Vagina (tissue), 2 donors: ENCODE measurements at regions not wholly inside any gene's neighbourhood (a gene's known extent, or its start where the extent isn't known, plus 50 kb on each side); places are given as distances from the start of the nearest gene placed in this dataset.

Experiments
- DNase-seq, 2 donors: peaks; one replicate each; pipeline ENCODE4 v3.0.0-alpha.2; 2017; ENCODE audit errors: extremely low spot score in 2 of 2
- H3K27ac ChIP-seq: fragments of 200-600 bp; sonication (generic); one replicate; pipeline ENCODE4 v1.5.1; 2019
- H3K27me3 ChIP-seq: fragments of 200-600 bp; sonication (generic); one replicate; pipeline ENCODE4 v1.5.1; 2019
- H3K36me3 ChIP-seq, 2 donors: fragments of 200-600 bp; sonication (generic); one replicate each; pipeline ENCODE4 v1.5.1; 2017 to 2019
- H3K4me1 ChIP-seq: fragments of 200-600 bp; sonication (generic); one replicate; pipeline ENCODE4 v1.5.1; 2019
- H3K4me3 ChIP-seq, 2 donors: fragments of 200-600 bp; sonication (generic); 1 replicate in 1 of 2; 2 replicates in 1 of 2; pipeline ENCODE4 v1.5.1; 2016 to 2019
- H3K9me3 ChIP-seq: fragments of 200-600 bp; sonication (generic); one replicate; pipeline ENCODE4 v1.5.1; 2019
- CTCF ChIP-seq, 3 experiments: fragments of 450-650 bp in 2 of 3; fragments of 200-600 bp in 1 of 3; sonication (generic) in 1 of 3; IDR thresholded peaks; one replicate each; pipeline ENCODE4 v1.5.1; 2017 to 2019; ENCODE audit warnings: antibody characterized with exemption in 3 of 3, mild to moderate bottlenecking in 2 of 3, moderate library complexity in 2 of 3
- POLR2A ChIP-seq, 2 donors: fragments of 450-650 bp; IDR thresholded peaks; one replicate each; pipeline ENCODE4 v1.6.1; 2017; ENCODE audit warnings: antibody characterized with exemption in 2 of 2, mild to moderate bottlenecking in 2 of 2, moderate library complexity in 2 of 2
- POLR2AphosphoS5 ChIP-seq, 2 donors: sonication (generic); formaldehyde crosslinking; IDR thresholded peaks; one replicate each; pipeline ENCODE4 v1.9.0; 2017; ENCODE audit warnings: antibody characterized with exemption in 2 of 2, mild to moderate bottlenecking in 2 of 2, low read depth in 1 of 2; ENCODE audit not compliant: insufficient read depth in 1 of 2
- intact Hi-C: fragments of 100-400 bp; cut with DNase I; formaldehyde crosslinking; loops from one replicate; pipeline ENCODE4 v1.15.1; 2023

- no peak for DNase-seq
- TF ChIP-seq CTCF (IDR thresholded peaks at IDR 0.05) (no peak), POLR2A (IDR thresholded peaks at IDR 0.05) (no peak), POLR2AphosphoS5 (IDR thresholded peaks at IDR 0.05; ENCODE audit: insufficient read depth in 1 of 2, low read depth in 1 of 2) (no peak)
Measured at GRCh38 chr9:71619926-71620325, 148.4 kb downstream of the CEMIP2 start.

GRCh38 chr9:71614409-71615010 is 153.8 kb downstream of the CEMIP2 start:
- Histone ChIP-seq H3K9me3 (no peaks in the 10 kb centered on the region), H3K36me3 (no peaks in the 10 kb centered on the region), H3K4me3 (no peak overlapping the region), H3K4me1 (no peaks in the 10 kb centered on the region), H3K27ac (no peak overlapping the region), H3K27me3 (no peaks in the 10 kb centered on the region)
- DNase-seq, result no peak
- intact Hi-C loops, result no loop called here
- TF ChIP-seq POLR2A (IDR thresholded peaks at IDR 0.05) (no peak), CTCF (IDR thresholded peaks at IDR 0.05) (no peak)

More at GRCh38 chr9:71619926-71620325, 148.4 kb downstream of the CEMIP2 start:
- no peaks in the 10 kb centered on the region for H3K4me1 ChIP-seq
- H3K27ac ChIP-seq, result no peak overlapping the region
- no peaks in the 10 kb centered on the region for H3K27me3 ChIP-seq
- intact Hi-C loops, result no loop called here
- no peaks in the 10 kb centered on the region for H3K36me3 ChIP-seq
- H3K4me3 ChIP-seq, result no peak overlapping the region
- no peaks in the 10 kb centered on the region for H3K9me3 ChIP-seq

- no peaks in the 10 kb centered on the region for H3K27me3 ChIP-seq
- no peaks in the 10 kb centered on the region for H3K9me3 ChIP-seq
- H3K4me1 ChIP-seq, result no peaks in the 10 kb centered on the region
- intact Hi-C loops, result no loop called here
- no peak for TF ChIP-seq CTCF (IDR thresholded peaks at IDR 0.05)
- no peak for DNase-seq
- H3K4me3 ChIP-seq, result no peak overlapping the region
- no peaks in the 10 kb centered on the region for H3K36me3 ChIP-seq
- H3K27ac ChIP-seq, result no peak overlapping the region
Measured at GRCh38 chr9:71612889-71613288, 155.4 kb downstream of the CEMIP2 start.

GRCh38 chr9:71609448-71609830 is 158.9 kb downstream of the CEMIP2 start:
- H3K27ac ChIP-seq, result no peak overlapping the region
- H3K4me1 ChIP-seq, result no peaks in the 10 kb centered on the region
- intact Hi-C loops, result no loop called here
- H3K4me3 ChIP-seq, result no peak overlapping the region
- H3K36me3 ChIP-seq, result no peaks in the 10 kb centered on the region
- TF ChIP-seq CTCF (IDR thresholded peaks at IDR 0.05) (no peak), POLR2AphosphoS5 (IDR thresholded peaks at IDR 0.05; ENCODE audit: insufficient read depth in 1 of 2, low read depth in 1 of 2) (no peak), POLR2A (IDR thresholded peaks at IDR 0.05) (no peak)
- no peaks in the 10 kb centered on the region for H3K27me3 ChIP-seq
- DNase-seq, result no peak
- no peaks in the 10 kb centered on the region for H3K9me3 ChIP-seq

GRCh38 chr9:71608825-71609447 is 159.4 kb downstream of the CEMIP2 start:
- intact Hi-C loops, result no loop called here
- H3K27me3 ChIP-seq, result no peaks in the 10 kb centered on the region
- TF ChIP-seq POLR2A (IDR thresholded peaks at IDR 0.05) (no peak), POLR2AphosphoS5 (IDR thresholded peaks at IDR 0.05; ENCODE audit: insufficient read depth in 1 of 2, low read depth in 1 of 2) (no peak), CTCF (IDR thresholded peaks at IDR 0.05) (no peak)
- H3K27ac ChIP-seq, result no peak overlapping the region
- no peak for DNase-seq
- H3K4me1 ChIP-seq, result no peaks in the 10 kb centered on the region
- H3K4me3 ChIP-seq, result no peak overlapping the region
- H3K36me3 ChIP-seq, result no peaks in the 10 kb centered on the region
- H3K9me3 ChIP-seq, result no peaks in the 10 kb centered on the region
